ENCODE measurements at regions not wholly inside any gene's neighbourhood (a gene's known extent, or its start where the extent isn't known, plus 50 kb on each side); places are given as distances from the start of the nearest gene placed in this dataset.

DNA sequence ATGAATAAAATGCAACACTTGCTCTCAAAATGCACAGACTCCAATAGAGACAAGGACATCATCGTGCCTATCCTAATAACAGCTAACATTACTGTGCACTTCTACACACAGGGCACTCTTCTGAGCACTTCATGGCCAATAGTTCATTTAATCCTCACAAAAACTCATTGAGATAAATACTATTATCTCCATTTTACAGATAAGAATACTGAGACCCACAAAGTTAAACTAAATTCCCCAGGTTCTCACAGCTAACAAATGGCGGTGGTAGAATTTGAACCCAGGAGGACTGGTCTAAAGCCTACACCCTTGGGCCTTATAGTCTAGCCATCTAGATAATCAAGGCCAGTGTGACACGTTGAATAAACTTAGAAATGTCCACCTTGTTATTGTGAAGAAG lies 328.6 kb downstream of the RRAGC start:
- DNase-seq (ENCODE audit: low read depth in 1 of 2, low spot score in 1 of 2): no peak
- H3K4me1 ChIP-seq (ENCODE audit: low read depth): no peaks in the 10 kb centered on the region
- H3K27ac ChIP-seq: no peak overlapping the region
- H3K4me3 ChIP-seq: no peak overlapping the region
- H3K9me3 ChIP-seq (ENCODE audit: low read depth): no peaks in the 10 kb centered on the region
- TF ChIP-seq, protein P1, sequence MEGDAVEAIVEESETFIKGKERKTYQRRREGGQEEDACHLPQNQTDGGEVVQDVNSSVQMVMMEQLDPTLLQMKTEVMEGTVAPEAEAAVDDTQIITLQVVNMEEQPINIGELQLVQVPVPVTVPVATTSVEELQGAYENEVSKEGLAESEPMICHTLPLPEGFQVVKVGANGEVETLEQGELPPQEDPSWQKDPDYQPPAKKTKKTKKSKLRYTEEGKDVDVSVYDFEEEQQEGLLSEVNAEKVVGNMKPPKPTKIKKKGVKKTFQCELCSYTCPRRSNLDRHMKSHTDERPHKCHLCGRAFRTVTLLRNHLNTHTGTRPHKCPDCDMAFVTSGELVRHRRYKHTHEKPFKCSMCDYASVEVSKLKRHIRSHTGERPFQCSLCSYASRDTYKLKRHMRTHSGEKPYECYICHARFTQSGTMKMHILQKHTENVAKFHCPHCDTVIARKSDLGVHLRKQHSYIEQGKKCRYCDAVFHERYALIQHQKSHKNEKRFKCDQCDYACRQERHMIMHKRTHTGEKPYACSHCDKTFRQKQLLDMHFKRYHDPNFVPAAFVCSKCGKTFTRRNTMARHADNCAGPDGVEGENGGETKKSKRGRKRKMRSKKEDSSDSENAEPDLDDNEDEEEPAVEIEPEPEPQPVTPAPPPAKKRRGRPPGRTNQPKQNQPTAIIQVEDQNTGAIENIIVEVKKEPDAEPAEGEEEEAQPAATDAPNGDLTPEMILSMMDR (IDR thresholded peaks at IDR 0.05; ENCODE audit: low read depth, low read length): no peak
- no peaks in the 10 kb centered on the region for H3K27me3 ChIP-seq
- H3K36me3 ChIP-seq: no peaks in the 10 kb centered on the region

GRCh38 chr1:38529946-38530345 lies 329.6 kb downstream of the RRAGC start:
- Histone ChIP-seq H3K27ac (no peak overlapping the region), H3K27me3 (no peaks in the 10 kb centered on the region), H3K4me3 (no peak overlapping the region), H3K9me3 (ENCODE audit: low read depth) (no peaks in the 10 kb centered on the region), H3K4me1 (ENCODE audit: low read depth) (no peaks in the 10 kb centered on the region), H3K36me3 (no peaks in the 10 kb centered on the region)
- TF ChIP-seq, protein P1 (IDR thresholded peaks at IDR 0.05; ENCODE audit: low read depth, low read length): no peak
- no peak for DNase-seq (ENCODE audit: low read depth in 1 of 2, low spot score in 1 of 2)

GRCh38 chr1:38529391-38529790 lies 330.2 kb downstream of the RRAGC start:
- Histone ChIP-seq H3K4me3 (no peak overlapping the region), H3K4me1 (ENCODE audit: low read depth) (no peaks in the 10 kb centered on the region), H3K27me3 (no peaks in the 10 kb centered on the region), H3K27ac (no peak overlapping the region), H3K36me3 (no peaks in the 10 kb centered on the region), H3K9me3 (ENCODE audit: low read depth) (no peaks in the 10 kb centered on the region)
- TF ChIP-seq, protein P1 (IDR thresholded peaks at IDR 0.05; ENCODE audit: low read depth, low read length): no peak
- no peak for DNase-seq (ENCODE audit: low read depth in 1 of 2, low spot score in 1 of 2)

- no peaks in the 10 kb centered on the region for H3K4me1 ChIP-seq (ENCODE audit: low read depth)
- H3K36me3 ChIP-seq: no peaks in the 10 kb centered on the region
- H3K27ac ChIP-seq: no peak overlapping the region
- H3K9me3 ChIP-seq (ENCODE audit: low read depth): no peaks in the 10 kb centered on the region
- DNase-seq (ENCODE audit: low read depth in 1 of 2, low spot score in 1 of 2): no peak
- no peaks in the 10 kb centered on the region for H3K27me3 ChIP-seq
- no peak overlapping the region for H3K4me3 ChIP-seq
- TF ChIP-seq, protein P1 (IDR thresholded peaks at IDR 0.05; ENCODE audit: low read depth, low read length): no peak
Measured at GRCh38 chr1:38528623-38529022, 330.9 kb downstream of the RRAGC start.

DNA sequence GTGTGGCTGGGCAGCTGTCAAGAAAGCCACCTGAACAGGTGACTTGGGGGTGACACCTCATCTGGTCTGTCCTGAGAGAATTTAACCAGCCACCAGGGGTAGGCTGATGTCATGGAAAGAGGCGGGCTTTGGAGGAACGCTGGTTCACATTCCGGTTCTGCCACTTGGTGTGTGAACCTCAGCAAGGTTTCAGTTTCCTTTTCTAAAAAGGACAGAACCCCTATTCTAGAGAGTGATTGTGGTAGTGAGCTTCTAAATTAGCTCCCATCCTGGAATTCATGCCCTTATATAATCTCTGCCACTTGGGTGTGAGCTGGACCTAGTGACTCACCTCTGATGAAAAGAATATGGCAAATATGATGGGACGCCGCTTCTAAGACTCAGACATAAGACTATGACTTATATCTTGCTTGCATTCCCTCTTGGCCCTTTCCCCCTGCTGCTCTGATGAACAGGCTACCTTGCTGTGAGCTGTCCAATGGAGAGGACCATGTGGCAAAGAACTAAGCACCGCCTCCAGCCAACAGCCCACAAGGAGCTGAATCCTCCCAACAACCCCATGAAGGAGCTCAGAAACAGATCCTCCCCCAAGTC lies 332.1 kb downstream of the RRAGC start:
- Histone ChIP-seq H3K27me3 (no peaks in the 10 kb centered on the region), H3K27ac (no peak overlapping the region), H3K4me3 (no peak overlapping the region), H3K9me3 (ENCODE audit: low read depth) (no peaks in the 10 kb centered on the region), H3K4me1 (ENCODE audit: low read depth) (no peaks in the 10 kb centered on the region), H3K36me3 (no peaks in the 10 kb centered on the region)
- TF ChIP-seq, protein P1 (IDR thresholded peaks at IDR 0.05; ENCODE audit: low read depth, low read length): no peak
- no peak for DNase-seq (ENCODE audit: low read depth in 1 of 2, low spot score in 1 of 2)

GRCh38 chr1:38526046-38526445 lies 333.5 kb downstream of the RRAGC start:
- no peaks in the 10 kb centered on the region for H3K4me1 ChIP-seq (ENCODE audit: low read depth)
- DNase-seq (ENCODE audit: low read depth in 1 of 2, low spot score in 1 of 2): no peak
- no peaks in the 10 kb centered on the region for H3K36me3 ChIP-seq
- no peak overlapping the region for H3K4me3 ChIP-seq
- TF ChIP-seq, protein P1 (IDR thresholded peaks at IDR 0.05; ENCODE audit: low read depth, low read length): no peak
- H3K9me3 ChIP-seq (ENCODE audit: low read depth): no peaks in the 10 kb centered on the region
- no peak overlapping the region for H3K27ac ChIP-seq
- H3K27me3 ChIP-seq: no peaks in the 10 kb centered on the region

Measured in cardiac muscle cell (in vitro differentiated cells and primary cell).